ENCODE measurements at regions not wholly inside any gene's neighbourhood (a gene's known extent, or its start where the extent isn't known, plus 50 kb on each side); places are given as distances from the start of the nearest gene placed in this dataset.

GRCh38 chr1:232386294-232386693 is 243.6 kb downstream of the SIPA1L2 start:
- TF ChIP-seq CTCF (IDR thresholded peaks at IDR 0.05; ENCODE audit: low read length) (no peak), EZH2phosphoT487 (IDR thresholded peaks at IDR 0.05; ENCODE audit: low read length) (no peak), EZH2 (optimal IDR thresholded peaks at IDR 0.05; ENCODE audit: low read depth, low read length) (no peak)
